GM03348 (cell line): ENCODE measurements at regions not wholly inside any gene's neighbourhood (a gene's known extent, or its start where the extent isn't known, plus 50 kb on each side); places are given as distances from the start of the nearest gene placed in this dataset.

Experiments
- DNase-seq: peaks from one replicate; pipeline ENCODE4 v3.0.0; 2012; ENCODE audit warnings: low spot score

DNA sequence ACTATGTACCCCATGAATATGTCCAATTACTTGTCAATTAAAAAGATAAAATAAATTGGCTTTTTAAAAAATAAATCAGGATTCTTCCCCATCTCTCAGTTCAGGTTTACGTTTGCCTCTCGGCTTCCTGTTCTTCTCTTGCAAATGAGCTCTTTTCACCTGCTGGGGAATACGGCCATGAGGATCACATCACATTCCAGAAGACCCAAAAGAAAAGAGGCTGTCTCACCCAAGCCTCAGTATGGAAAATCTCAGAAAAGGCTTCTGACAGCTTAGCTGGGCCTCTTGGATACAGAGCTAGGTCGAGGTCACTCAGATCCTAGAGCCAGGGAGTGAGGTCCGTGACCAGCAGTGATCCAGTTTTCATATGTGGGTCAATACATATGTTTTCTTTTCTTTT, 171.2 kb upstream of the SDK2 start:
- DNase-seq, result no peak

DNA sequence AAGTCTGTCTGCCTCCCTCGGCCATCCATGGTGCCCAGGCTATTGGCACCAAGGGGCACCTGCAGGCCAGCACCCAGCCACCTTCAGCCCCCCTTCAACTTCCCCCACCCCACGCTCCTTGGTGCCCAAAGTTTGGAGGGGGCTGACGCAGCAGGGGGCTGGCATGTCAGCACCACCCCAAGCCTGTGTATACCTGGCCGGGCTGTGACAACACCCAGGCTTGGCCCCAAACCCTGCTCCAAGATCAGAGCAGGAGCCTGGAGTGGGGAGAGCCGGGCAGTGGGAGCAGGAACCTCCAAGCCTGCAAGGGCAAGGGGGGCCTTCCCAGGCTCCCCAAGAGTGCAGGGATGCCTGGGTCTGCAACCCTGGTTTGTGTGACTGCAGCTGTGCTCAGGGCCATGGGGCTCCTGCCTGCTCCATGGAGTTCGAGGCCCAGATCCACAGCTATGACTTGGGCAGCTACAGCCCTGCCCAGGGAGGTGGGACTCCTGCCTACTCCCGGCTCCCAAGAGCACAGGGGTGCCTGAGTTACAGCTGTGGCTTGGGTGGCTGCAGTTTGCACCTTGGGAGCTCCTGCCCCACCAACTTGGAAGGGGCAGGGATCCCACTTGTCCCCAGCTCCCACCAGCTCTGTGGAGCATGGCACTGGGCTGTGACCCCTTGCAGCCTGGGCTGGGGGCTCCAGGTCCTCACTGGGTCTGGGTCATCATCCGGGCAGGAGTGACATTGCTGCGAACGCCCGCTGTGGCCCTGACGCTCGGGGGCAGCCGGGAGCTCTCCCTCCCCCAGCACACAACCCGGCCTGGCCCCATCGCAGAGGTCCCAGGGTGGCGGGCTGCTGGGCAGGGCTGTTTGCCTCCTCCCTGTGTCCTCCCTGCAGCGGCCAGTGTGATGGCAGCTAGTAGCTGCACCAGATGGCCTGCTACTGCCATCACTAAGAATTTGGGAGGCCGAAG, 175.5 kb upstream of the SDK2 start:
- DNase-seq, result no peak

DNA sequence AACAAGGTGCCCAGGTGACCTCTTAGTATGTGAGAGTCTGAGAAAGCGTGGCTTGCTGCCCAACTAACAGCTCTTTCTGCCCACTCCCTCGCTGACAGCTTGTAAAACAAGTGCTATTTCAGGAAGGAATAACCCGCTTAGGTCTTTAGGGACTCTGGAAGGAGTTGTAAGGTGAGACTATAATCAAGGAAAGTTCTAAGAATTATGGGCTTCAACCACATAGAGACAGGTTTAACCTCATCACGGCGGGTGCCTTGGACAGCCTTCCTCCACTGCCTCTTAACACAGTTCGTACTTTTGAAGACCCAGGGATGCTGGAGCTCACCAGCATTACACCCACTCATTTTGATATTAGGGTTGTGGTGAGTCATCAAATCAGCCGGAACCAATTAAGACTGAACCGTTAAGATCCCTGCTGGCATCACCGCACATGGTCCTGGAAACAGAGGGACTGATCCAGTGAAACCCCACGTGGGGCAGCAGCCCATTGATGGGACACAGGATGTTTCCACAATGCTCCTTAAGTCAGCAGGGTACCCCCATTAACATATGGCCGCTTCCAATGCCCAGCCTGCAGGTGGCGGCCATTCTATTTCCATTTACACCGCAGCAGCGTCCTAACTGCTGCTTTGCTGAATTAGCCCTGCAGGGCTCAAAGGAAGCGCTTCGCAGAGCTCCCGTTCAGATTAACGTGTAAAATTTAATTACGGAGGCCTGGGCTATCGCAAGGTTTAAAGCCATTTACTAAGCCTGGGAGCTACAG, 176.6 kb upstream of the SDK2 start:
- no peak for DNase-seq

GRCh38 chr17:73821665-73822064, 177.4 kb upstream of the SDK2 start:
- DNase-seq, result no peak

DNA sequence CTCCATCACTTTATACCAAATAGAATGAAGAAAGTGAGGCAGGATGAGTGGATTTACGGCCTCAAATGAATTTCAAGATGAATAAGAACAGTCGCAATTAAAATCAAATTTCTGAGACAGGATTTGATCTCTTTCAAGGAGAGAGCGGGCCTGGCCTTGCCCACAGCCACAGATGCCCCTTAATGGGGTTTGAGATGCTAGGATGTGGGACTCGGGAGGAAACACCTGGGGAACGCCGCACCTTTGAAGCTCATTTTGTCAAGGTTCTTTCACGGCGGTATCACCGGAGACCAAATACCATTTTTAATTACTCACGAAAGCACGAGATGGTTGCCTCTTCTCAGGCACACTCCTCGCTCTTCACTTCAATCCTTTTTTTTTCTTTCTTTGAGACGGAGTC, 178.1 kb upstream of the SDK2 start:
- no peak for DNase-seq

- no peak for DNase-seq
These were observed 179.4 kb upstream of the SDK2 start for GRCh38 chr17:73823684-73824083.

DNA sequence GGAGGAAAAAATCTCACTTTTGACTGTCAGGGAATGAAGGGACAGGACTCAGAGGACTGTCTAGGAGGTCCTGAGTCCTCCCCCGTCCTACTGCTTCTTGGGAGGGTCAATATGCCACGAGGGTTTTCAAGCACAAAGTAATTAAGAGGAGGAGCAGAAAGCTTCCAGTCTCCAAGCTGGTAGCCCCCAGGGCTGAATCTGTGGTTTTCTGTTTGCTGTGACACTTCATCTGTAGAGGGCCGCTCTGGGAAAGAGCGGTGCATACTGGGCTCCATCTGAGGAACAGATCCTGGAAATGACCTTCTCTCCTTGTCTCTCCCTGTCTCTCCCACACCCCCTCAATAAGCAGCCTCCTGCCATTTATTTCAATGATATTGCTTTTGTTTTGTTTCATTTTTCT, 180.1 kb upstream of the SDK2 start:
- DNase-seq, result no peak

- DNase-seq, result no peak
These were observed 182.1 kb upstream of the SDK2 start for GRCh38 chr17:73826181-73826871.

DNA sequence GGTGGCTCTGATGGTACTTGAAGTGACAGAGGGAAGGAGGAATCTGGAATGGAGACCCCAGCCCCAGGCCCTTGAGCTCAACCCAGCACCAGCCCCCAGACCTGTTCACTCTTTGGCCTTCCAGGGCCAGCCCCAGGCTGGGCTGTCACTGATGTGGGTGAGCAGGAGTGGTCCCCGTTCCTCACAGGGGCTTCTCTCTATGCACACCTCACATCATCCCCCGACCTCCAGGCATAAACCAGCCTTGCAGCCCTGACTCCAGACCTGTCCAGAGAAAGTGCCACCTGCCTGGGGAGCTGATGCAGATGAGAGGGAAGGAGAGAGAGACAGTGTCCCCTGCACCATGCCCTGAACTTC, 182.6 kb upstream of the SDK2 start:
- no peak for DNase-seq

DNA sequence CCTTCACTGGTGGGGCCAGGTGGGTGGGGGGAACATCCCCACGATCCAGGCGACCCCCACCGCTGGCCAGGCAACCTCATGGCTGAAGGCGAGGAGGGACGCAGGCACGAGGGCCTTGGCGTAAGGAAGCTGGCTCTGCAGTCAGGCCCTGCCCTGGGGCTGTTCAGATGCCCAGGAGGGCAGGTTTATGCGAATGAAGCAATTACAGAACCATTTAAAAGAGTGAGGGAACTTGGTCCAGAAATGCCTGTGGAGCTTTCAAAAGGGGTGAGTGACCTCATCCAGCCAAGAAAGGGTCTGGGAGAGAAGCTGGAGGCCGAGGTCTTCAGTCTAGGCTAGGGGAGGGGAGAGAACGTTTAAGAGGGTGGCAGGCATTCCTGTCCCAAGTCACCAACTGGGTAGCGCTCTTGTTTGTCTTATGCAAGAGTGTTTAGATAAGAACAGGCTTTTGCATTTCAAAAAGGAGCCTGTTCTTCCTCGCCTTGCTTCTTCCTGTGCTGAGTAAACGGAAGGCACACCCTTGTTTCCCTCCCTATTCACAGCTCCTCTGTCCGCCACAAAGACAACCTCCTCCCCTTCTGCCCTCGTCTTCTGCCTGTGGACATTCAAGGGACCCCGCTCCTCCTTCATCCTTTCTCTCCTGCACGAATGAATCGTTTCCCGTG, 183.5 kb upstream of the SDK2 start:
- no peak for DNase-seq

GRCh38 chr17:73829676-73830280, 185.5 kb upstream of the SDK2 start:
- no peak for DNase-seq

DNA sequence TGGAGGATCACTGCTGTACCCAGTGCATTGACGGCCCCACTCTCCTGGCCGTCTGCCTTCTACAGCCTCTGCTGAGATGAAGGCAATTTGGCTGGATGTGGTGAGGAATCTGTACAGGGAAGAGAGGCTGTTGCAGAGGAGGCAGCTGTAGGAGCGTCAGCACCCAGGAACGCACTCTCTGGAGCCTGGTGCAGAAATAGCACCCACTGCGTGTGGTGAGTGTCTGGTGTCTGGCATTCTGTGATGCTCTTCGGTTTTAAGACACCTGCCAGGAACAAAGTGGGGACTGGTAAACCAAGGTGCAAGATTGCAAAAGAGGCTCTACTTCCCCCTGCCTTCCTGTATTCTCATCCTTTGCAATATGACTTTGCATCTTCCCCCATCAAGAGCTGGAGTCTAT, 187.5 kb upstream of the SDK2 start:
- DNase-seq, result no peak

DNA sequence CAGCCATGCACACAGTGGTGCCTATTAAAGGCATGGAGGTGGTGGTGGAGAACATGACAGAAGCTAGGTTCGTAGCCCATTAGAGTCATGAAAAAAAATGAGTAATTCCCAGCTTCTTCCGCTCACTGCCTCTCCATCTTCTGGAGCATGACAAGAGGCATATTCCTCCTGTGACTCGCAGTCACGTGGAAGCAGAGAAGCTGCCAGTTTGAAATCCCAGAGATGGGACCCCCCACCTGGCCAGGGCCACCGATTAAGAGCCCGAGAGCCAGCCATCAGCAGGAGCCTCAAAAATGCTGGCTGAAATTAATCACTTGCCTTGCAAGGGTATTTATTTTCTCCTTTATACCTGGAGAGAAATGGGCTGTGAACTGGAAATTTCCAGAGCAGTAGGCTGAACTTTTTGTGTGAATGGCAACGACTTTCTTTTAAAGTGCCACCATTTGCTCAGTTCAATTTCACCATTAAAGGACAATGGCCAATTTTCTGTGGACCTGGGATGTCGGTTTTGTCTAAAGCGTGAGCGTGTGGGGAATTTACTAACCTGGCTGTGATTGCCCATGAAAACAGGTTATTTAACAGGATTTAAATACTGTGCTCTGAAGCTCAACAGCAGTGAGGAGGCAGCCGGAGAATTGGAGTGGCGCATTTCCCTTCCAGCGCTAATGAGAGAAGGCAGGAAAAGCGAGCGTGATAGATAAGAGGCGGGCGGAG, 189.7 kb upstream of the SDK2 start:
- no peak for DNase-seq

GRCh38 chr17:73834684-73835343, 190.6 kb upstream of the SDK2 start:
- no peak for DNase-seq

- no peak for DNase-seq
These were observed 191.4 kb upstream of the SDK2 start for GRCh38 chr17:73835605-73836004.

- DNase-seq, result no peak
These were observed 194.6 kb upstream of the SDK2 start for GRCh38 chr17:73838815-73839214.

DNA sequence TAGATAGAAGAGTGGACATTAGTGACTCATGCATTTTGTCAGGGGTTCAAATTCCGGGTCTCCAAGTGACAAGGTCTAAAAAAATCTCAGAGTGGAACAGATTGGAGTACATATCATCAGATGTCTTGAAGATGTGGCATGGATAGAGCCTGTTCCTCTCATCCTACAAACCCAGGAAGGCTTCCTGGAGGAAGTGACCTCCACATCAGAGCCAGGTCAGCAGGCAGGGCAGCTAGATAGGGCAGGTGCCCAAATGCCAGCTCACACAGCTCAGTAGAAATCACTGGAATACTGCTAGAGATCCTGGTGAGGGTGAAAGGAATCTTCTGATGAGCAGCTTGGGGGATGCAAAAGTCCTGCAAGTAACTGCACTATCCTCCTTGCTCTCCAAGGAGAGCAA, 196.6 kb upstream of the SDK2 start:
- DNase-seq, result no peak

GRCh38 chr17:73841431-73842060, 197.3 kb upstream of the SDK2 start:
- no peak for DNase-seq

GRCh38 chr17:73847952-73848351, 203.7 kb upstream of the SDK2 start:
- DNase-seq, result no peak

GRCh38 chr17:73850426-73850825, 206.2 kb upstream of the SDK2 start:
- DNase-seq, result no peak
